ENCODE measurements at regions not wholly inside any gene's neighbourhood (a gene's known extent, or its start where the extent isn't known, plus 50 kb on each side); places are given as distances from the start of the nearest gene placed in this dataset.

DNA sequence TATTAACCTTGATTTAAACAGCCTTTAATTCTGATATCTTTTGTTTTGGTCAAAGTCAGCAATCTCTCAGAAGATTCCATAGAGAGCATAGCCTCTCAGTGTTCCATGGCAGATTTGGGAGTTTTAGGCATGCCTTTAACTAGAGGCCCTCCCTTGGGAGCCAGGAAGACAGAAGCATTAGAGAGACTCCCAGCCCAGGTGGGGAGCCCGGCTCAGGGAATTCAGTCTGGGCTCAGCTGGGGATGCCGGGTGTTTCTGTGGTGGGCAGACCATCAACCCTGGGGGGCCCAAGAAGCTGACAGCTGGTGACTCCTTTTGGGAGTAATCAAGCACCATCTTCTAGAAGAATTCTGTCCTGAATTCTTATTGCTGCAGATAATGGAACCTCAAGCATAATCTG is 99.7 kb upstream of the CELF4 start:
- TF ChIP-seq, protein P1, sequence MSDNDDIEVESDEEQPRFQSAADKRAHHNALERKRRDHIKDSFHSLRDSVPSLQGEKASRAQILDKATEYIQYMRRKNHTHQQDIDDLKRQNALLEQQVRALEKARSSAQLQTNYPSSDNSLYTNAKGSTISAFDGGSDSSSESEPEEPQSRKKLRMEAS (IDR thresholded peaks at IDR 0.05), result no peak
- TF ChIP-seq, protein P2, sequence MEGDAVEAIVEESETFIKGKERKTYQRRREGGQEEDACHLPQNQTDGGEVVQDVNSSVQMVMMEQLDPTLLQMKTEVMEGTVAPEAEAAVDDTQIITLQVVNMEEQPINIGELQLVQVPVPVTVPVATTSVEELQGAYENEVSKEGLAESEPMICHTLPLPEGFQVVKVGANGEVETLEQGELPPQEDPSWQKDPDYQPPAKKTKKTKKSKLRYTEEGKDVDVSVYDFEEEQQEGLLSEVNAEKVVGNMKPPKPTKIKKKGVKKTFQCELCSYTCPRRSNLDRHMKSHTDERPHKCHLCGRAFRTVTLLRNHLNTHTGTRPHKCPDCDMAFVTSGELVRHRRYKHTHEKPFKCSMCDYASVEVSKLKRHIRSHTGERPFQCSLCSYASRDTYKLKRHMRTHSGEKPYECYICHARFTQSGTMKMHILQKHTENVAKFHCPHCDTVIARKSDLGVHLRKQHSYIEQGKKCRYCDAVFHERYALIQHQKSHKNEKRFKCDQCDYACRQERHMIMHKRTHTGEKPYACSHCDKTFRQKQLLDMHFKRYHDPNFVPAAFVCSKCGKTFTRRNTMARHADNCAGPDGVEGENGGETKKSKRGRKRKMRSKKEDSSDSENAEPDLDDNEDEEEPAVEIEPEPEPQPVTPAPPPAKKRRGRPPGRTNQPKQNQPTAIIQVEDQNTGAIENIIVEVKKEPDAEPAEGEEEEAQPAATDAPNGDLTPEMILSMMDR (IDR thresholded peaks at IDR 0.05; ENCODE audit: low read depth, low read length, missing input control), result no peak
- TF ChIP-seq SP1 (IDR thresholded peaks at IDR 0.05), result no peak
- no peak for TF ChIP-seq RAD21 (IDR thresholded peaks at IDR 0.05)
- TF ChIP-seq, protein P3, sequence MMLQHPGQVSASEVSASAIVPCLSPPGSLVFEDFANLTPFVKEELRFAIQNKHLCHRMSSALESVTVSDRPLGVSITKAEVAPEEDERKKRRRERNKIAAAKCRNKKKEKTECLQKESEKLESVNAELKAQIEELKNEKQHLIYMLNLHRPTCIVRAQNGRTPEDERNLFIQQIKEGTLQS (IDR thresholded peaks at IDR 0.05), result no peak
- TF ChIP-seq JUND (IDR thresholded peaks at IDR 0.05), result no peak
- no peak for TF ChIP-seq EGR1 (IDR thresholded peaks at IDR 0.05; ENCODE audit: low read depth in 2 of 2)
- TF ChIP-seq YY1 (IDR thresholded peaks at IDR 0.05), result no peak

Data from liver (tissue), 3 donors.